ENCODE measurements at regions not wholly inside any gene's neighbourhood (a gene's known extent, or its start where the extent isn't known, plus 50 kb on each side); places are given as distances from the start of the nearest gene placed in this dataset.

DNA sequence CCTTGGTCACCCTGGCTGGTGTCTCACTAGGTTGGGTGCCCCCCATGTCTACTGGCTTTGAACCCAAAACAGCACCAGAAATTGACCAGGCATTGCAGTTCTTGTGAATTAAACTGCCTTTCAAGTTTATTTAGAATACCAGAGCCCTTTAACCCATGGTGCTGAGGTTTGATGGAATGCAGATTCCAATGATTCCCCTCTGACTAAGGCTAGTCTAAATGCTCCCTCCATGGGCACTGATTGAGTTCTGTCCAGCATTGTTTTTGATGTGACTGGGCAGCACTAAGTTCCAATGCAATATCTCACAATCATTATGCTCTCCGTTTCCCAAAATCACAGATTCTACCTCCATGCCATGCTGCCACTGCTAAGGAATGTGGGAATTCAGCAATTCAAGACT lies 1047.4 kb upstream of the LRRN3 start:
- DNase-seq (ENCODE audit: low spot score in 2 of 2): no peak
- Histone ChIP-seq H3K4me3 (no peak overlapping the region), H3K27me3 (ENCODE audit: low read depth) (no peaks in the 10 kb centered on the region), H3K4me1 (no peaks in the 10 kb centered on the region; the same call in 1 of the 2 replicates), H3K9me3 (no peaks in the 10 kb centered on the region), H3K36me3 (replicated peaks) (no peaks in the 10 kb centered on the region)
- in situ Hi-C loops (cut with MboI; ENCODE audit: low sequenced_read_pairs): no loop called here

GRCh38 chr7:110050785-110051184 lies 1040.1 kb upstream of the LRRN3 start:
- DNase-seq (ENCODE audit: low spot score in 2 of 2): no peak
- Histone ChIP-seq H3K36me3 (replicated peaks) (no peaks in the 10 kb centered on the region), H3K9me3 (no peaks in the 10 kb centered on the region), H3K4me3 (no peak overlapping the region), H3K4me1 (peaks cover 6% of the 10 kb centered on the region; the same call in 1 of the 2 replicates), H3K27me3 (ENCODE audit: low read depth) (no peaks in the 10 kb centered on the region)
- in situ Hi-C loops (cut with MboI; ENCODE audit: low sequenced_read_pairs): no loop called here

DNA sequence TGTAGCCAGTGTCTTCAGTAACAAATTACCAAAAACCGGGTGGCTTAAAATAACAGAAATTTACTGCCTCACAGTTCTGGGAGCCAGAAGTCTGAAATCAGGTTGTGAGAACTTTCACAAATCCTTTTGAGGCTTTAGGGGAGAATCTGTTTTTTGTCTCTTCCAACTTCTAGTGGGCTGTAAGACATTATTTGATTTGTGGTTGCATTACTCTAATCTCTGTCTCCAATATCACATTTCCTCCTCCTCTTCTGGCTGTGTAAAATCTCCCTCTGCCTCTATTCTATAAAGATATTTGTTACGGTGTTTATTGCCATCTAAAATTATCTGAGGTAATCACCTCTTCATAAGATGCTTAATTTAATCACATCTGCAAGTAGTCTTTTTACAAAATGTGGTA lies 1039.6 kb upstream of the LRRN3 start:
- Histone ChIP-seq H3K9me3 (no peaks in the 10 kb centered on the region), H3K4me1 (peaks cover 6% of the 10 kb centered on the region; the same call in 1 of the 2 replicates), H3K4me3 (no peak overlapping the region), H3K27me3 (ENCODE audit: low read depth) (no peaks in the 10 kb centered on the region), H3K36me3 (replicated peaks) (no peaks in the 10 kb centered on the region)
- in situ Hi-C loops (cut with MboI; ENCODE audit: low sequenced_read_pairs): no loop called here
- no peak for DNase-seq (ENCODE audit: low spot score in 2 of 2)

DNA sequence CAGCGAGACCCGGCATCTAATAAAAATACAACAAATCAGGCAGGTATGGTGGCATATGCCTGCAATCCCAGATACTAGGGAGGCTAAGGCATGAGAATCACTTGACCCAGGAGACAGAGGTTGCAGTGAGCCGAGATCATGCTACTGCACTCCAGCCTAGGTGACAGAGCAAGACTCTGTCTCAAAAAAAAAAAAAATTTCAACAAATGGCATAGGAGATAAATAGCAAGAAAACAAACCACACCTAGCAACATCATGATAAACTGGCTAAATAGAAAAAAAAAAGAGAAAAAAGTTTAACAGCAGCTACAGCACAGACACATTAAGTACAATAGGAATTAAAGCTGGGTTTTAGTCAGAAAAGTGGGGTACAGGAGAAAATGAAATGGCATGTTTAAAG lies 1034.6 kb upstream of the LRRN3 start:
- no peak for DNase-seq (ENCODE audit: low spot score in 2 of 2)
- Histone ChIP-seq H3K36me3 (replicated peaks) (no peaks in the 10 kb centered on the region), H3K4me3 (no peak overlapping the region), H3K9me3 (no peaks in the 10 kb centered on the region), H3K27me3 (ENCODE audit: low read depth) (no peaks in the 10 kb centered on the region), H3K4me1 (no peaks in the 10 kb centered on the region)
- in situ Hi-C loops (cut with MboI; ENCODE audit: low sequenced_read_pairs): no loop called here

GRCh38 chr7:110058401-110058800 lies 1032.5 kb upstream of the LRRN3 start:
- Histone ChIP-seq H3K4me1 (no peaks in the 10 kb centered on the region), H3K27me3 (ENCODE audit: low read depth) (no peaks in the 10 kb centered on the region), H3K4me3 (no peak overlapping the region), H3K9me3 (no peaks in the 10 kb centered on the region), H3K36me3 (replicated peaks) (no peaks in the 10 kb centered on the region)
- no peak for DNase-seq (ENCODE audit: low spot score in 2 of 2)
- in situ Hi-C loops (cut with MboI; ENCODE audit: low sequenced_read_pairs): no loop called here

DNA sequence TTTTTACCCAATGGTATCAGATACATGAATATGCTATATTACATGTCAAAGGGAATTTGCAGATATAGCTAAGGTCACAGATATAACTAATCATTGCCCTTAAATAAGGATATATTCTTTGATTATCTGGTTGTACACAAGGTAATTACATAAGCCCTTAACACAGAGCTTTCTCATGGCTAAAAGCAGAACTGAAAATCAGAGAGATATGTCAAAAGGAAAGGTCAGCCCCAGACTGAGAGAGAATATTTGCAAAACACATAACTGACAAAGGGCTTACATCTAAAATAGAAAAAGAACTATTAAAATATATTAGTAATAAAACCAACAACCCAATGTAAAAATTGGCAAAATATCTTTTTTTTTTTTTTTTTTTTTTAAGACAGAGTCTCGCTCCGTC lies 1029.5 kb upstream of the LRRN3 start:
- H3K27me3 ChIP-seq (ENCODE audit: low read depth): no peaks in the 10 kb centered on the region
- H3K4me1 ChIP-seq: 0 out of 2 replicates have a peak, but pooled peaks cover 7% of the 10 kb centered on the region
- H3K36me3 ChIP-seq (replicated peaks): no peaks in the 10 kb centered on the region
- no peak for DNase-seq (ENCODE audit: low spot score in 2 of 2)
- no peaks in the 10 kb centered on the region for H3K9me3 ChIP-seq
- in situ Hi-C loops (cut with MboI; ENCODE audit: low sequenced_read_pairs): no loop called here
- no peak overlapping the region for H3K4me3 ChIP-seq

DNA sequence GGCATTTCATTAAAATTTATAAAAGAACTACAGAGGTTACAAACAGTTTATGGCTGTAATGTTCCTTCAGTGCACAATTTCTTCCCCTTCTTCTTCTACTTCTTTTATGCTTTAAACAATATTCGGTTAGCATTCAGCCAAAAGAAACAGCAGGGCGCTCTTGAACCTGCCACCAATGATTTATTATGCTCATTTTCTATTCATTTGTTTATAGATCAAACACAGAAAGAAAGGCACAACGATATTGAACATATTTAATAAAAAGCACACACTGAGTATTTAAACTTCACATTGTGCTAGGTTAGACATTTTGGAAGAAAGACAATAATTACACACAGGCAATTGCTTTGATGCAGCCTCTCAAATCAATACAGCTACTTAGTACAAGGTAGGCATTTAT lies 1025.8 kb upstream of the LRRN3 start:
- in situ Hi-C loops (cut with MboI; ENCODE audit: low sequenced_read_pairs): no loop called here
- Histone ChIP-seq H3K4me1 (0 out of 2 replicates have a peak, but pooled peaks cover 7% of the 10 kb centered on the region), H3K36me3 (replicated peaks) (no peaks in the 10 kb centered on the region), H3K9me3 (no peaks in the 10 kb centered on the region), H3K27me3 (ENCODE audit: low read depth) (no peaks in the 10 kb centered on the region), H3K4me3 (no peak overlapping the region)
- peak in 1 of 2 experiments; percentile 7 for DNase-seq (ENCODE audit: low spot score in 2 of 2)

- no peak for DNase-seq (ENCODE audit: low spot score in 2 of 2)
- no peaks in the 10 kb centered on the region for H3K27me3 ChIP-seq (ENCODE audit: low read depth)
- in situ Hi-C loops (cut with MboI; ENCODE audit: low sequenced_read_pairs): no loop called here
Measured at GRCh38 chr7:110066843-110067242, 1024.1 kb upstream of the LRRN3 start.

DNA sequence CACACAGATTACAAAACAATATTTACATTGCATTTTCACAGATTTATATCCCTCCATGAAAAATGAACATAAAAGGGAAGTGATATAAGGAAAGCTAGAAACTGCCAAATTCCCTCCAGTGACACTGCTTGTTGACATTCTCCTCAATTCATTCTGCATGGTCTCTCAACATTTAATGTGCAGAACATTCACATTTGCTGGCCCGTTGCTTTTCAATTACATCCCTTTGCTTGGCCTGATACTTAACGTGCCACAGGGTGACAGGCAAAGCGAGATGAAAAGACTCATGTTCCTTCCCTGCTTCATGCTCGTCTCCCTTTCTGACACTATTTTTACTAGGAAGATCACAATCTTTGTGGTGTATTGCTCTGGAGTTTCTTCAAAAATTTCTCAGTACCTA lies 1019.7 kb upstream of the LRRN3 start:
- no peaks in the 10 kb centered on the region for H3K4me1 ChIP-seq
- H3K4me3 ChIP-seq: no peak overlapping the region
- no peaks in the 10 kb centered on the region for H3K9me3 ChIP-seq
- in situ Hi-C loops (cut with MboI; ENCODE audit: low sequenced_read_pairs): no loop called here
- no peaks in the 10 kb centered on the region for H3K36me3 ChIP-seq (replicated peaks)
- no peaks in the 10 kb centered on the region for H3K27me3 ChIP-seq (ENCODE audit: low read depth)
- DNase-seq (ENCODE audit: low spot score in 2 of 2): no peak

More at GRCh38 chr7:110066843-110067242, 1024.1 kb upstream of the LRRN3 start:
- Histone ChIP-seq H3K9me3 (no peaks in the 10 kb centered on the region), H3K4me1 (0 out of 2 replicates have a peak, but pooled peaks cover 7% of the 10 kb centered on the region), H3K36me3 (replicated peaks) (no peaks in the 10 kb centered on the region), H3K4me3 (no peak overlapping the region)

GRCh38 chr7:110075450-110075849 lies 1015.5 kb upstream of the LRRN3 start:
- no peaks in the 10 kb centered on the region for H3K27me3 ChIP-seq (ENCODE audit: low read depth)
- DNase-seq (ENCODE audit: low spot score in 2 of 2): no peak
- in situ Hi-C loops (cut with MboI; ENCODE audit: low sequenced_read_pairs): no loop called here
- no peaks in the 10 kb centered on the region for H3K9me3 ChIP-seq
- H3K4me1 ChIP-seq: no peaks in the 10 kb centered on the region
- no peak overlapping the region for H3K4me3 ChIP-seq
- no peaks in the 10 kb centered on the region for H3K36me3 ChIP-seq (replicated peaks)

DNA sequence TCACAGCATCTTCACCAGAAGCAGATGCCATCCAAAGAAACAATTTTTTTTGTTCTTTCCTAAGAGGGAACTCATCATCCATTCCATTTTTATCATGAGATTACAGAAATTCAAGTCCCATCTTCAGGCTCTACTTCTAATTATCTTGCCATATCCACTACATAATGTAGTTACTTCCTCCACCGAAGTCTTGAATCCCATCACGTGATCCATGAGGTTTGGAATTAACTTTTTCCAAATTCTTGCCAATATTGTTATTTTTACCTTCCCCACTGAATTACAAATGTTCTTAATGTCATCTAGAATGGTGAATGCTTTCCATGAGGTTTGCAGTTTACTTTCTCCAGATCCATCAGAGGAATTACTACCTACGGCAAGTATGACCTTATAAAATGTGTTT lies 1014.7 kb upstream of the LRRN3 start:
- Histone ChIP-seq H3K36me3 (replicated peaks) (no peaks in the 10 kb centered on the region), H3K4me3 (no peak overlapping the region), H3K4me1 (no peaks in the 10 kb centered on the region), H3K27me3 (ENCODE audit: low read depth) (no peaks in the 10 kb centered on the region), H3K9me3 (no peaks in the 10 kb centered on the region)
- in situ Hi-C loops (cut with MboI; ENCODE audit: low sequenced_read_pairs): no loop called here
- DNase-seq (ENCODE audit: low spot score in 2 of 2): no peak

DNA sequence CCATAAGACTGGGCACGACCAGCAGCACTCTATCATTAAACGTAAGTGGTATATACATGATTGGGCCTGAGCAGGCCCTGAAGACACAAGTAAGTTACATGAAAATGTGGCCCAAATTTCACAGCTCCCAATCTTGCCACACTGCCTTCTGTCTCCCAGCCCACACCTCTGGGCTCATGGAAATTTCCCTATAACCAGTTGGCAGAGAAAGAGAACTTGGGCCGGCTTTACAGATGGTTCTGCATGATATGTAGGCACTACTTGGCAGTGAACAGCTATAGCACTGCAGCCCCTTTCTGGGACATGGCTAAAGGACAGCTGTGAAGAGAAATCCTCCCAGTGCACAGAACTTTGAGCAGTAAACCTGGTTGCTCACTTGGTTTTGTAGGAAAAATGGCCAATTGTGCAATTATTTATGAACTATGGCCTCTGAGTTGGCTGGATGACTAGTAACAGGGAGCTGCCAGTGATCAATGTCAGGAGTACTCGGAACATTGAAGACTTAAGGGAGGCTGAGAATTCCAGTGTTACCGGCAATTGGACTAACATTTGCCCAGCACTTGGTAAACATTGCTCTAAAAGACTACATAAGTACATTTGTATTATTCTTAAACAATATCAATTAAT lies 1006.6 kb upstream of the LRRN3 start:
- no peak for DNase-seq (ENCODE audit: low spot score in 2 of 2)
- no peaks in the 10 kb centered on the region for H3K27me3 ChIP-seq (ENCODE audit: low read depth)
- in situ Hi-C loops (cut with MboI; ENCODE audit: low sequenced_read_pairs): no loop called here
- H3K36me3 ChIP-seq (replicated peaks): no peaks in the 10 kb centered on the region
- H3K9me3 ChIP-seq: no peaks in the 10 kb centered on the region
- H3K4me3 ChIP-seq: no peak overlapping the region
- H3K4me1 ChIP-seq: no peaks in the 10 kb centered on the region

DNA sequence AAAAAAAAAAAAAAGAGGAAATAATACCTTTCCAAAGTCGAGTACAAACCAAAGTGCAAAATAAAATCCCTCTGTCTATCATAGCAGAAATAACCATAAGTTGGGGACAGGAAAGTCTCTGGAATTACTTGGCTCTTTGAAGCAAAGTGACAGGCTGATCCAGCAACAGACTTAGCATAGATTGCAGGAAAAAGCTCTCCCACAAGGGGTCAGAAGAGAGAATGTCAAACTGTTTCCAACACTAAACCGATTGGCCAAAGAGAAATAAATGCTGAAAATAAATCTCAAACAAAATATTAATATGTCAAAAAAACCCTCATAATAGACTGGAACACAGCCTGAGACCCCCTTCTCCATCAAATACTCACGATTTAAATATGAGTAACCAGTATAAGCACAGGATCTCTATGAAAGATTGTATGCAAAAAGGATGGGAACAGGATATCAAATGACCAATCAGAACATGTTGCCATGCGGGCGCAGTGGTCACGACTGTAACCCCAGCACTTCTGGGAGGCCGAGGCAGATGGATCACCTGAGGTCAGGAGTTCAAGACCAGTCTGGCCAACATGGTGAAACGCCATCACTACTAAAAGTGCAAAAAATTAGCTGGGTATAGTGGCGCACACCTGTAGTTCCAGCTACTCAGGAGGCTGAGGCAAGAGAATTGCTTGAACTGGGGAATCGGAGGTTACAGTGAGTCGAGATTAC lies 1000.7 kb upstream of the LRRN3 start:
- H3K27me3 ChIP-seq (ENCODE audit: low read depth): no peaks in the 10 kb centered on the region
- H3K9me3 ChIP-seq: no peaks in the 10 kb centered on the region
- H3K4me3 ChIP-seq: no peak overlapping the region
- H3K4me1 ChIP-seq: no peaks in the 10 kb centered on the region
- in situ Hi-C loops (cut with MboI; ENCODE audit: low sequenced_read_pairs): no loop called here
- DNase-seq (ENCODE audit: low spot score in 2 of 2): peak; percentile 34 to 43
- H3K36me3 ChIP-seq (replicated peaks): no peaks in the 10 kb centered on the region

DNA sequence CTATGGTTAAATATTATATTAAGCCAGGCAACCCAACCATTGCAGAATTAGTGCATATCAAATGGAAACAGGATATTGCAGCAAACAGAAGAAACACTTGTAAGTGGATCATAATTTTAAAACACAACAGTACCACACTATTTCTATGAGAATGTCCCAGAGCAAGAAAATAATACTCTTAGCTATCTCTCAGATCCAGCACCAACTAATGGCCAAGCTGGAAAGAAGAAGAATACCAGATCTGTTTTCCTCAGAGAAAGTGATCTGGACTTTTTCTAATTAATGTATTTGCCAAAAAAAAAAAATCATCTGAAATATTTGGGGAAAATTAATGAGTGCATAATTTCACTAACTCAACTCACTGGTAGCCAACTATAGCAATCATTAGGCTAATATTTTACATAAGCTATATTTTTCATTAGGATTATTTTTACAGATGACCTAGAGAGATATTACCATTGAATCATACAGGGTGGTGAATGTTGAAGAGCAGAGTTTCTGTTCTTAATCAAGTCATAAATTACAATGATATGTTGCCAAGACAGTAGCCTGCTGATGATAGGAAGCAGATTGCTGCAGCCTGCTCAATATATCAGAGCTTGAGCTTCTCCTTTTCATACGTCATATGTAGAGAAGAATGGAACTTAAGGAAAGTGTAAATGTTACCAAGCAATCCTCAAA lies 995.4 kb upstream of the LRRN3 start:
- no peaks in the 10 kb centered on the region for H3K36me3 ChIP-seq (replicated peaks)
- no peaks in the 10 kb centered on the region for H3K9me3 ChIP-seq
- DNase-seq (ENCODE audit: low spot score in 2 of 2): no peak
- in situ Hi-C loops (cut with MboI; ENCODE audit: low sequenced_read_pairs): no loop called here
- no peaks in the 10 kb centered on the region for H3K4me1 ChIP-seq
- H3K27me3 ChIP-seq (ENCODE audit: low read depth): no peaks in the 10 kb centered on the region
- H3K4me3 ChIP-seq: no peak overlapping the region
